GM18873 (cell line): ENCODE measurements at regions not wholly inside any gene's neighbourhood (a gene's known extent, or its start where the extent isn't known, plus 50 kb on each side); places are given as distances from the start of the nearest gene placed in this dataset.
"Not testable (repeated sequence)": the region's sequence is repeated elsewhere in the genome, so short reads cannot be mapped to it uniquely, and the experiment has no call there.

Experiments
- ATAC-seq: cut with Tn5 transposase; IDR thresholded peaks from one replicate; pipeline ENCODE4 v1.9.1; 2021; ENCODE audit warnings: mild to moderate bottlenecking, moderate library complexity, moderate number of reproducible peaks; ENCODE audit not compliant: unreplicated experiment, low FRiP score

- no peak for ATAC-seq
Observed at GRCh38 chr5:23451156-23451555, 56.3 kb upstream of the PRDM9 start.

DNA sequence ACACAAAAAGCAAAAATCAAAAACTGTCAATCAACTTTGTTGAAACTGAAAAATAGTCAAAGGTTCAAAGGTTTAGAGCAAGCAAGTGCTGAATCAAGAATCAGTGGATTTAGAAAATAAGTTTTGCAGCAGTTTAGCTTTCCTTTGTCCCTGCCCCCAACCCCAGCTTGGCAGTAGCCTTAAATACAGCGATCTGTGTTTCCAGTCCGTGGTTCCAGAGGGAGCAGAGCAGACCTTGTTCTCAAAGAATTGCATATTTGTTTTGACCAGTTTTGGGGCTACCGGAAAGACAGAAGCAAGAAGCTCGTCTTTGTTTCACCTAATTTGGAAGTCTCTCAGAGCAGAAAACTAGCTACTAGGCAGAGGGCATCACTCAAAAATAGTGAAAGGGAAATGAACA, 57.2 kb upstream of the PRDM9 start:
- ATAC-seq: no peak

GRCh38 chr5:23448627-23449026, 58.8 kb upstream of the PRDM9 start:
- no peak for ATAC-seq

- ATAC-seq: no peak
Observed at GRCh38 chr5:23446424-23446823, 61.0 kb upstream of the PRDM9 start.

DNA sequence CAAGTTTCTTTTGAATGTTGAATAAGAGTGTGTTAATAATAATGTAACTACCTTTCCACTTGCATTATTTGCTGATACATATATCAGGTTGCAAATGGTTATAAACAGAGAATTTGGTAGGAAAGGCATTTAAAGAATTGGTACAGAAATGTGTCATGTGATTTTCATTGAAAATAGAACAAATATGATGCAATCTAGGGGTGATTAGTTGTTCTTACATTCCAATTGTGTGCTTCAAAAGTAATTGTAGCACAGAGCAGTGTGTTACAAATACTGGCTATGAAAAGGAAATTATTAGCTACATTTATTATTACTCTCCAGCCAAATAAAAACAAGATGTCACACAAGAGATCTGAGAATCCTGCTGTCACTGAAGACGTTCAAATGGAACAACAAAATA, 61.8 kb upstream of the PRDM9 start:
- no peak for ATAC-seq

DNA sequence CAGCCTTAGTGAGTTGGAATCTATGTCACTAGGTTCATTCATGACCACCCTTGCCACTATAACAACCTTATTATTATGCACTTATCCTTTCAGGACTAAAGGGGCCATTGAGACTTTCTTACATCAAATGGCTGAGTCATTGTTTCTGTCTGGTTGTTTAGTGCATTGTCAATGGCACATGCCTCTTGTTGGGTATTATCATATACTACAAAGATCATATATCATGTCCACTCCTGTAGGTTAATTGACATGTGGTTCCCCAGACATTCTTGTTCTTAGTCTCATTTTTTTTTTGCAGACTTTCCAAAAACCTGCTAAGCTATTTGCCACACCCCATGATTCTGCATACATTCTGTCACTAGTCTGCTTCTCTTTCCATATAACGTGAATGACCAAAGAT, 66.7 kb upstream of the PRDM9 start:
- no peak for ATAC-seq

GRCh38 chr5:23437011-23437410, 70.4 kb upstream of the PRDM9 start:
- no peak for ATAC-seq

DNA sequence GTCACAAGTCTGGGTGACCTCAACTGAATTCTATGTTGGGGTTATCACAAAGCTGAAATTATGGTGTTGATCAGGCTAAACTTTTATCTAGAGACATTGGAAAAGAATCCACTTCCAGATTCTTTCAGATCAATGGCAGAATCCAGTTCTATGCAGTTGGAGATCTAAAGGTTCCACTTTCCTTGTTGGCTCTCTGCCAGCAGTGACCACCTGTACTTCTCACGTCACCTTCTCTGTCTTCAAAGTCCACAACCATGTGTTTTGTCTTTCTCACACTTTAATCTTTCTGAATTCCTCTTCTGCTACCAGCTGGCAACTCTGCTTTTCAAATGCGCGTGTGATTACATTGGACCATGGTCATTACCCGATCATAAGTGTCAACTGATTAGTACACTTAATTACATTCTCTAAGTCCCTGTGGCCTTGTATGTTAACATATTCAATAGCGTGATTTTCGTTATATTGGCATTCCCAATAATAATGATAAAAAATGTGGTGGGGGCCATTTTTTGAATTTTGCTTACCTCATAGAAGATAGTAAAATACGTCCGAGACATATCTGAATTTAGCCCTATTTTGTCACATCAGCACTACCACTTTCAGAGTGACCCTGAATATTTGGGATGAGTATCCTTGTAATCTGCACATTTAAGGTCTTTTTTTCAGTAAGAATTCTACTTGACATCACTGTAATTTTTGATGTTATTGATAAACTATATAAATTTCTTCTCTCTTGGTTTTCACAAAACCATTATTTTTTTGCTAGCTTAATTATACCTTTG, 73.7 kb upstream of the PRDM9 start:
- ATAC-seq: no peak

DNA sequence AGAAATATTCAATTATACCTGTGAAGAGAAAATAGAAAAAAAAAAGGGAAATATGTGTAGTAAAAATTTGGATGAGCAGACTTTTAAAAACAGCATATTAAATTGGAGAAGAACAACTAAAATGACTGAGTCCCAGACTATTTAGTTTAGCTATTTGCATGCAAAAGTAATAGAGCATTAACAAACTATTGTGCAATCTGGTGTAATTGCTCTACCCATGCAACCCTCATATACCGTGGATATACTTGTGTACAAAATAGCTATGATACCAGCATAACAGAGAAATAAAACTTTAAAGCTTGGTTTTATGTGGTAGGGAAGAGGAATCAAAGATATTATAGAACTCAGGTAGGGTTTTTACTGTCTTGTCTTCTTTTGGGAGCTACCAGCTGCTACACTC, 78.7 kb upstream of the PRDM9 start:
- ATAC-seq: no peak

DNA sequence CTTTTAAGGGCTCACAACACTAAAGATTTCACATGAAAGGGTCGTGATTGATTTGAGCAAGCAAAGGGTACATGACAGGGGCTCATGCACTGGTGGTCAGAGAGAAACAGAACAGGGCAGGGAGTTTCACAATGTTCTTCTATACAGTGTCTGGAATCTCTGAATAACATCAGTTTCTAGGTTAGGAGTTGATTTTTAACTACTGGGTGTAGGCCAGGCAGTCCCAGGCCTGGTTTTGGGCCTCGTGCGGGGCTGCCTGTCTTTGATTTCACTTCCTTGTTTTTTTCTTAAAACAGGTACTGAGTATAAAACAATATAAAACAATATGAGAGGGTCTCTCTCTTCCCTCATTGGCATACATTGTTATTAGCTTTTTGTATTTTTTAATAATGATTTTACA, 87.2 kb upstream of the PRDM9 start:
- ATAC-seq: not testable (repeated sequence)

DNA sequence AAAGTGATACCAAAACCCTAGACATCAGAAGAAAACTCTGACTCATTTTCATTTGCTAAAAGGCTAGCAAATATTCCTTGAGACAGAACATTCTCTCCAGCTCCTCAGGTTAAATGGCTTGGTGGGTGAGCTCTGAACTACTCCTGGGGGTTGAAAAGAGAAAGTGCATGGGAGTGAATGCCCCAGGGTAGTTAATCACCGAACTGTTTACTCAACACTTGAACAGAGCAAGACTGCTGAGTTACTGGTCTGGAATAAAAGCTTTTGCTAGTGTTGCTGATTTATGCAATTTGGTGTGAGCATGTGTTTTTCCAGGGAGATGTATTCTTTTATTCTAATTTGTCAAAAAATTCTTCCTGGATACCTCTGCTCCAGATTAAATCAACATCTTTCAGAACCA, 88.3 kb upstream of the PRDM9 start:
- no peak for ATAC-seq

DNA sequence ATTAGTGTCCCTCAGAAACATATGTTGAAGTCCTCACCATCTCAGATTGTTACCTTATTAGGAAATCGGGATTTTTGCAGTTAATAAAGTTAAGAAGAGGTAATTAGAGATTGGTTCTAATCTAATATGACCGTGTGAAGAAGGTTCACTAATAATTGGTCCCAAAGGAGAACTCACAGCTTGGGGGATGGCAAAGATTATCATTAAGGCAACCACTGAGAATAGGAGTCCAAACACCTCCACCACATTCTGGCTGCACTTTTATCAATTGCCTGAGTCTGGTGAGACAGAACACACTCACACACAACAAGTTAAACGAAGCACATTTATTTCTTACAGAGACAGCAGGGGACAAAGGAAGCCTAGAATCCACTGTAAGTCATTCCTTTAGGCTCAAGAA, 94.9 kb upstream of the PRDM9 start:
- ATAC-seq: no peak

DNA sequence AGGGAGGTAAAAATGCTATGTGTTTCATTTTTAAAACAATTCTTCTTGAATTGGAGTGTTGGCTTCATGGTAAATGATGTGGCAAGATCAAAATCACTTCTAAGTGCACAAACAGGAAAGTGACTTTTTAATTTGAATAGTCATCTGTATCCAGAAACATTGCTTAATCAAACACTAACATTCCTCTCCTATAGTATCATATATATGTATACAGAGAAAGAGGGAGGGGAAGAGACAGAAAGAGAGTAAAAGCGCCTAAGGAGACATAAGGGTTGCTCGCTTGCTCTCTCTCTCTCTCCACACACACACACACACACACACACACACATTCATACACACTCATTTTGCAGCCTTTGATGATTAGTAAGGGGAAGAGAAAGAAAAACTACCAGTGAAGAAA, 95.4 kb upstream of the PRDM9 start:
- no peak for ATAC-seq

GRCh38 chr5:23411200-23411599, 96.2 kb upstream of the PRDM9 start:
- no peak for ATAC-seq

DNA sequence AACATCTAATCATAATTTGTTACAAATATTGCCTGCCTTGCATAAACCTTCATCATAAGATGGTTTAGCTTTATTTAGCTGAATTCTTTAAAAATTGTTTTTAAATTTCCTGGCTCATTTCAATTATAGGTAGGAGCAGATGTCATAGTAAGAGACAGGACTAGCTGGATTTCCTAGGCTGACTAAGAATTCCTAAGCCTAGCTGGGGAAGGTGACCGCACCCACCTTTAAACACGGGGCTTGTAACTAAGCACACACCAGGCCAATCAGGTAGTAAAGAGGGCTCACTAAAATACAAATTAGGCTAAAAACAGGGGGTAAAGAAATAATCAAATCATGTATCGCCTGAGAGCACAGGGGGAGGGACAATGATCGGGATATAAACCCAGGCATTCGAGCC, 96.6 kb upstream of the PRDM9 start:
- not testable (repeated sequence) for ATAC-seq

GRCh38 chr5:23405316-23406068, 101.9 kb upstream of the PRDM9 start:
- ATAC-seq: no peak

DNA sequence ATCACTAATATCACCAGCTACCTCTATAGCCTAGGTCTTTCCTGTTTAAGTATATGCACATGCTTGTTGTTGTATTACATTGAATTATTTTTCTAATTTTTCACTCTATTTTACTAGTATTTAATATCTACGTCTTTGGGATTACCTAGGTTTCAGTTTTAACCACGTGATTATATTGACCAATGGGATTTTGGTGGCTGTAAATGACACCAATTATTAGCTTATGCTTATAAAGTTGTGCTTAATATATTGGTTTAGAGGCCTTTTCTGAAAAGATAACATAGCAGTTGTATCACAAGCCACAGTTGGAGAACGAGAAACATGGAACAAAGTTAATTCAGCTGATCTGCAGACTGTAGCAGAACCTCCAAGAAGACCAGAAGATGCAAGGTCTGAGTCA, 104.8 kb upstream of the PRDM9 start:
- ATAC-seq: no peak

- no peak for ATAC-seq
Observed at GRCh38 chr5:23400951-23401350, 106.5 kb upstream of the PRDM9 start.

DNA sequence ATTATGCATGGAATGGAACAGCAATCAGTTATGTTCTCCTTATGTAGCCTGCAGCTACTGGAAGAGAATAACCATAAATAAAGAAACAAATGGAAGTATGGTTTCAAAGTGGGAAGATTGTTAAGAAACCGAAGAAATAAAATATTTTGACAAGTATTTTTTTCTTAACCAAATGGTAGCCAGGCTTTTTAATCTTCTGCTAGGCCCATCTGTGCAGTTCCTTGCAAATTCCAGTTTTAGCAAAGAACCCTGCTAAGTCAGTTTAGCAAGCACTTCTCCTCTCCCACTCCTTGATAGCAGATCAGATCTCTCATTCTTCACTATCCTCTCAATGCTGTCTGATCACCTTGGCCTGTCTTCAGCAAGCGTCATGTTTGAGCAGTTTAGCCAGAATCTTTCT, 111.1 kb upstream of the PRDM9 start:
- ATAC-seq: no peak

GRCh38 chr5:23389291-23390101, 117.9 kb upstream of the PRDM9 start:
- ATAC-seq: no peak

- no peak for ATAC-seq
Observed at GRCh38 chr5:23385036-23385435, 122.4 kb upstream of the PRDM9 start.
